HG02884 (cell line): ENCODE measurements at regions not wholly inside any gene's neighbourhood (a gene's known extent, or its start where the extent isn't known, plus 50 kb on each side); places are given as distances from the start of the nearest gene placed in this dataset.

Experiments
- ATAC-seq: cut with Tn5 transposase; IDR thresholded peaks from one replicate; pipeline ENCODE4 v1.9.1; 2021; ENCODE audit warnings: mild to moderate bottlenecking, moderate library complexity; ENCODE audit not compliant: unreplicated experiment

DNA sequence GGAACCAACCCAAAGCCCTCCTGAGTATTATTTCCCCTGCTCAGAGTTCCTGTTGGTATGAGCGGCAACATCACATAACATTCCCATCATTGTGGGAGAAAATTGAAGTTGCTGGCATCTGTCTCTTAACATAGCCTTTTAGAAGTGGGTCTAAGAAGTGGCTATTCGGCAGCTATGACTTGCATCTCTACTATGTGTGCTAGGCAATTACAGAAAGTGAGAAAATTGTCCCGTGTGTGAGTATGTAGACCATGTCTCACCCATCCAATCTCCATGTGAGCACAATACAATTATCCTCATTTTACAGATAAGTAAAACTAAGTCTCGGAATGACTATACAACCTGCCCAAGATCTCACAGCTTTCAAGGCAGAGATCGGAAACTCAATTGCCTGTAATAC lies 239.4 kb upstream of the ZNF462 start:
- no peak for ATAC-seq

DNA sequence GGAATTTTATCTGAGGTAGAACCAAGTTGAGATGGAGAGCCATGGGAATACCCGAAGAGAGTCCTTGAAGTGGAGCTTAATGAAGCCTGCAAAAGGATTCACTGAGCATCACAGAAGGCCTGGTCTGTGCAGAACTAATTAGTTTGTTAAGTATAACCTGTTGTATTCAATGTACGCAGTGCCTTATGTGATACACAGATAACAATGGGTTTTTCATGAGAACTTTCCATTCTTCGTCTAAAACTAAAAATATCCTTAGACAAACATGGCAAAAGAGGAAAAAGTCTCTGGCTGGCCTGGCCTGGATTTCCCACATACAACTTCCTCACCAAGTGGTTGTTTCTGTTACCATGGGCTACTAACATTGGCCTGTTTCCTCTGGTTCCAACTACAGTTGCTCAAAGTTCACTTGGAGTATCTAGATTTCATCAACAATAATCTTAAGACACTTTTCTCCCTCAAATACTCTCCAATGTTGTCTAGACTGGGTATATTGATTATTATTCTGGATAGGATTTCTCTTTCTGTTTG lies 237.6 kb upstream of the ZNF462 start:
- no peak for ATAC-seq

DNA sequence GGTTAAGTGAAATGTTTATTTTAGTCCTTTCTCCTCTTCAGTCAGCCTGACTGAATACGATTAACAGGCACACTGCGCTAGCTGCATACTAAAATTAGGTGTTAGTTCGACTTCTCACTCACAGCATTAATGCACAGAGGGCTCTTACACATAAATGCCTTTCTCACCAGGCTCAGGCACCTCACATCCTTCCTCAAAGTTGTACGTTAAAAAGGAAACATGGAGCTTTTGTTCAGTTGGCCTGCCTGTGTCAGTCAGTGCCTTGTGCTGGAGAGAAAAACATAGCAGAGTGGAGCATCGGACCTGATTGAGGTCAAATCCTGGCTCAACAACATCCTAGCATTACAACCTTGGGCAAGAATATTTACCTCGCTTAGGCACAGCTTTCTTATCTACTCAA lies 236.0 kb upstream of the ZNF462 start:
- no peak for ATAC-seq

DNA sequence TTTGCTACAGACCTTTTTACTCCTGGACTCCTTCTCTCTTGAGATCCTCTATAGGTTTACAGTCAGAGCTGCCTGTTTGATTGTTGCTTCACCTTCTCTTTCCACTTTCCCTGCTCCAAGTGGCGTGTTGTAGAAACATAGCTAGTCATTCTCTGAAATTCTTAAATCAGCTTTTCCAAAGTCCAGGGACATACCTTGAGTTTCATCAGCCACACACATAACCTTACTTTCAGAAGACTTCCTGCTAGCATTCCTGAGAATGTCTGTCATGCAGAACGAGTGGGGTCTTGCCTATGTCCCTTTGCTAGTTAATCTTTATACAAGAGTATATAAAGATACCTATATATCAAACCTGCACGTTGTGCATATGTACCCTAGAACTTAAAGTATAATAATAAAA lies 230.3 kb upstream of the ZNF462 start:
- no peak for ATAC-seq

DNA sequence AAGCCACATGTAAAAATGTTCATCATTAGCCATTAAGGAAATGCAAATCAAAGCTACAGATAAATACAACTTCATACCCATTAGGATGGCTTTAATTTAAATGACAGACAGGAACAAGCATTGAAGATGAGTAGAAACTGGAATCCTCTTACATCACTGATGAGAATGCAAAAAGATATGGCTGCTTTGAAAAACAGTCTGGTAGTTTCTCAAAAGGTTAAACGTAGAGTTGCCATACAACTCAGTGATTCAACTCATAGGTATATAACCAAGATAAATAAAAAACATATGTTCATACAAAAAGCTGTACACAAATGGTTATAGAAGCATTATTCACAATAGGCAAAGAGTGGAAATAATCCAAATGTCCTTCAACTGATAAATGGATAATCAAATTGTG lies 228.8 kb upstream of the ZNF462 start:
- no peak for ATAC-seq

DNA sequence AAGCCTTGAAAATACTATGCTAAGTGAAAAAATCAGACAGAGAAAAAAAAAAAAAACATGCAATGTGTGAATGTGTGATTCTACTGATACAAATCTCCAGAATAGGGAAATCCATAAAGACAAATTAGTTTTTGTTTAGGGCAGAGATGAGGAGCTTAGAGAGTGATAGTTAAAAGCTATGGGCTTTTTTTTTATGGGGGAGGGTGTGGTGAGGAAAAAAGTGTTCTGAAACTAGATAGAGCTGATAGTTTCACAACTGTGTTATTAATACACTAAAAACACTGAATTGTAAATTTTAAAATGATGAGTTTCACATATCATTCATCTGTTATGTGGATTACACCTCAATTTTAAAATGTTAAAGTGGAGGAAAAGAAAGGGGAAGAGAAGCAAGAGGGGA lies 228.3 kb upstream of the ZNF462 start:
- no peak for ATAC-seq

DNA sequence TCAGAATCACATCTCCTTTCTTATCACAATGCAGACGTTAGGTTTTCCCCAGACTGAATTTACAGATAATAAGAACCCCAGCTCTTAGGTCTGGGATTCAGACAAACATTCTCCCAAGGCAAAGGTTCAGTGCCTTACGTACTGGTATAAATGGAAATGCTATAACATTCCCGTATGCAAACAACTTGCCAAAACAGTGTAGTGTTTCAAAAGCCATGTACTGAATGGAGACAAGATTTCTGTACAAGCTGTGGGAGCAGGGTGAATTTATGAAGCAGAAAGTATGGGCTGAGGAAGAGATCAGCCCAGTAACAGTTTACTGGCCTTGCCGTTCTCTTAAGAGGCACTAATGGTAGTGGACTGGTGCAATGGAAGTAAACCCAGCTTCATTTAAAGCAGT lies 225.5 kb upstream of the ZNF462 start:
- no peak for ATAC-seq

DNA sequence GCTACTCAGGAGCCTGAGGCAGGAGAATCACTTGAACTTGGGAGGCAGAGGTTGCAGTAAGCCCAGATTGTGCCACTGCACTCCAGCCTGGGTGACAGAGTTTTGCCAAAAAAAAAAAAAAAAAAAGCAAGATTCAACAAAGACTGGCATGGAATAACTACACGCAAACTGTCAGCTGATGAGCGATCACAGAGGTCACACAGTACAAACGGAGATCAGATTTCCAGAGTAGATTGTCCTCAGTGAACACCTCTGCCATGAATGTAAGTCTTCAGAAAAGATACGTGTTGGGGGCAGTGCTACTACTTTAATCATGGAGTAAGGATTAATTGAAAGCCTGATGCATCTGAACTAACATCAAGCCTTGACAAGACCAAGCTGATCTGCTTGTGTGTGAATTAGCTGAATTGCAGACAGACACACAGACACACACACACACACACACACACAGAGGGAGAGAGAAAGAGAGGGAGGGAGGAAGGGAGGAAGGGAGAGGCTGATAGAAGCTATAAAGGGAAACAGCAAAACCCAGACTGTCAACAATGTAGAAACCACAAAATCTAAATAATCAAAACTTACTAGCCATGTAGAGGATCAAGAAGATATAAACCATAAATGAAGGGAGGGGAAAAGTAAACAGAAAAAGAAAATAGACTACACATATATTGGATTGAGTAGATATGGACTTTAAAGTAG lies 222.9 kb upstream of the ZNF462 start:
- ATAC-seq = no peak

DNA sequence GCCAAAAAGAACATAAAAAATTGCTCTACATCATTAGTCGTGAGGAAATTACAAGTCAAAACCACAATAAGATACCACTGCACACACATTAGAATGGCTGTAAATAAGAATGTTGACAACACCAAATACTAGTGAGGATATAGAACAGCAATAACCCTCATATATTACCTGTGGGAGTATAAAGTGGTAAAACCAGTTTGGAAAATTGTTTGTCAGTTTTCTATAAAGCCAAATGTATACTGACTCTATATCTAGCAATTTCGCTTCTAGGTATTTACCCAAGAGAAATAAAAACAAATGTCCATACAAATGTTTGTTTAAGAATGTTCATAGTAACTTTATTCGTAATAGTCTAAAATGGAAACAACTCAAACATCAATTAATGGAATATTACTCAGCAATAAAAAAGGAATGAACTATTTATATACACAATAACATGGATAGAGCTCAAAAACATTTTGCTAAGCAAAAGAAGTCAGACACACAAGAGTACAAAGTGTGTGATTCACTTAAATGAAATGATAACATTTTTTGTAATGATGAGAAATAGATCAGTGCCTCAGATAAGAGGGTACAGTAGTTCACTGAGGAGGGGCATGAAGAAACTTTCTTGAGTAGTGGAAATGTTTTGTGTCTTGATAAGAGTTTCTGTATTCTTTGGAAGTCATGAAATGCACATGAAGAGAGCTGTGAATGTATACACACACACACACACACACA lies 219.6 kb upstream of the ZNF462 start:
- ATAC-seq = no peak

DNA sequence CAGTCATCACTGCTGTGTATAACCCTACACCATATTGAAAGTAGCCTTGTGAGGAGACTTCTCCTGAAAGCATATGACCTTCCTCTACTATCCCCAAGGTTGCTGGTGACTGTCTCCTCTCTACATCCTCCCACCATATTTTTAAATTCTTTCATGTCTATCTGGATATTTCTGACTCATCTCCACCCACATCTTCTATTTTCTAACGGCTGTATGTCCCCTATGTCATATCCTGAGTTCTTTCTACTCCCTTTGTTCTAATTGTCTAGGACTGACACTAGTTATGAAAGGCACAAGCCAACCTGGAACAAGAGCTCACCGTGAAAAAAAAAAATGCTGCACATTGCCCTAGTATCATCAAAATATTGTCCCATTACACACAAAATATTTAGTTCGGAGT lies 218.3 kb upstream of the ZNF462 start:
- no peak for ATAC-seq

DNA sequence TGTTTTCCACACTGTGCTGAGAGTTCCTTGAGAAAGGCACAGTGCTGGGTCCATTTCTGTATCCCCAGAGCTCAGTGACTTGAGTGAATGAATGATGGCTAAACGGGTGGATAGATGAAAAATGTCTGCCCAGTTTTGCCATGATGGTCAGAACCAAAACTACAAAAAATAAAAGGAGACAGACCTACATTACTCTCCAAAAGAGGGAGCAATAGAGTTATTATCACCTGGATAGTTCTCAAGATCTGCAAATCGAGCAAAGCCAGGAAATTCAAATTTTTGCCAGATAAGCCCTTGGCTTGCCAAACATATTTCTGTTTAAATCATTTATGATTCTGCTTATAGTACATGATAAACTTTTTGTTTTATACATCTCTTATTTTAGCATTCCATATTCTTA lies 214.2 kb upstream of the ZNF462 start:
- no peak for ATAC-seq

DNA sequence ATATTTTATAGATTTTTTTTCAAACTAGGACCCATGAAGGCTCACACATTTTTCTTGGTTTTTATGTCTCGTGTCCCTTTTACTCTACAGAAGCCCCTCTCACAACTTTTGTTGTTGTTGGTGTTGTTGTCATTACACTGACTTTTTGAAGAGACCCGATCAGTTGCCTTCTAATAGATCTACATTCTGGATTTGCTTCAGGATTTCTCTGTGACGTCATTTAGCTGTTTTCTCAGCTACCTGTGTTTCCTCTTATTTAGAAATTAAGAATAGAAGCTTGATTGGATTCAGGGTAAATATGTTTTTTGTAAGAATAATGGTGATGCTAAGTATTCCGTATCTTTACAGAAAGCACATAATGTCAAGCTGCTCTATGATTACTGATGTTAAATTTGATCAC lies 213.3 kb upstream of the ZNF462 start:
- no peak for ATAC-seq

DNA sequence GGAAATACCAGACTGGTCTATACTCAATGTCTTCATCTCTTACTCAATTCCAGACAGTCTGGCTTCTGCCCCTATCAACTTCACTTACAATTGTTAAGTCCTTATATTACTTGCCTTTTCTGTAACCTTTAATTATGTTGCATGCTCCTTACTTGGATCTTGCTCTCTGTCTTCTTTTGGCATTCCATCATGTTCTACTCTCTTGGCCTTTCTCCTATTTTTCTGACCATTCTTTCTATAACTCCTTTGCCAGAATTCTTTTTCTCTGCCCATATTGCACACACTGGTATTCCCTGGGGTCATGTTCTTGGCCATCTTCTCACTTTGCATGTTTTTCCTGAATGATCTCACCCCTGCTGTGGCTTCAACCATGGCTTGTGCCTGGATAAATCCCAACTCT lies 209.8 kb upstream of the ZNF462 start:
- no peak for ATAC-seq

DNA sequence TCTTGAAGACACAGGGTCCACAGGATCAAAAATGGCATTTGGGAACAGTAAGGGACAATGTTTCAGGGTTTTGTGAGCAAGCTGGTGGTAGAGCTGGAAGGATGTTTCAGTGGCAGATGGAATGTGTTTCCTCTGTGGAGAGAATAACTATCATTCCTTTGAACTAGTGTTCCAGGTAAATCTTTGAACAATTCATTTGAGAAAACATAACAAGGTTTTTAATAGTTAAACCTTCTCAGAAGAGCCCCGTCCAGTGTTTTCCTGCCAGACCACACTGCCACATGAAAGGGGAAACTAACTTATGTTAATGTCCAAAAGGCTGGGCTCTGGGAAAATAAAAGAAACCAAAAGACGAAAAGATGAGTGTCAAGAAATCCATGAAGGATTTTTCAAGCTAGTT lies 207.0 kb upstream of the ZNF462 start:
- no peak for ATAC-seq

DNA sequence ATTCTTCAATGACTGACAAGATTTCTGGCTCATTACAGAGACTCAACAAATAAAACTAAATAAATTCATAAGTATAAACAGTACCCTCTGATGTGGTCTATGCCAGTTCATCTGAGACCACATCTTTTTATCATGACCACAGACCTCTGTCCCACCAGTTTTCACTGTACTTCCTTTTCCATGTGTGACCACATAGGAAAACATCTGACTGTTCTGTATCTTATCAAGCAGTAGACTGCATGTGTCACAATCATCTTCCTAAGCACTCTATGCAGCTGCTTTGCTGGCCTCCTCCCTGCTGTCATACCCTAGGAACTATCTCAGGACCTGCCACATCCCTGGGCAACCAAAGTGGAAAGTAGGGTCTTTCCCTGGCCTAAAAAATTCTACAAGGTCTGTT lies 205.0 kb upstream of the ZNF462 start:
- ATAC-seq = no peak

DNA sequence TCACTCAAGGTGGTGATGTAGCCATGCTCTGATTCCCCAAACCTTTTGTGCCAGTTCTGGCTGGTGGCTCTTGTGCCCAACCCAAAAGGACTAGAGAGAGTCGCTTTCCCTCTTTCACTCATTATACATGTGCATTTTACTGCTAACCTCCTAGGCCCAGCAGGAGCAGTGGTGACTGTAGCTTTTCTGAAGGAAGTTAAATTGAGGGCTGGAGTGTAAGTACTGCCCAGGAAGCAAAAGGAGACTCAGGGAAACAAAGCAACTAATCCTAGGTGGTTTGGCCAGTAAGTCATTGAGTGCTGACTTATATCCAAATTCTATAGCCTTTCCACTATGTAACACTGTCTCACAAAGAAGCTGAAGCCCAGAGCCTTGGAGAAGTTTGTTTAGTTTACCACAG lies 194.4 kb upstream of the ZNF462 start:
- ATAC-seq = no peak

DNA sequence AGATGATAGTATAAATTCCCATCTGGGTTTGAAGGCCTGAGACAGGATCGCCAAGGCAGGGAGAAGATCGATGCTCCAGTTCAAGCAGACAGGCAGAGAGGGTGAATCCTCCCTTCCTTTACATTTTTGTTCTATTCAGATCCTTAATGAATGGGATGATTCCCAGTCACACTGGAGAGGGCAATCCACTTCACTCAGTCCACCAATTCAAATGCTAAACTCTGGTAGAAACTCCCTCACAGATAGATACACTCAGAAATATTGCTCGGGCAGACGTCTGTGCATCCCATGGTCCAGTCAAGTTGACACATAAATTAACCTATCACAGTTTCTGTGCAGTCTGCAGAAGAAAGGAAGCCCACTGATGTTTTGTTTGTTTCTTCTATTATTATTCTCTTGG lies 193.1 kb upstream of the ZNF462 start:
- no peak for ATAC-seq

DNA sequence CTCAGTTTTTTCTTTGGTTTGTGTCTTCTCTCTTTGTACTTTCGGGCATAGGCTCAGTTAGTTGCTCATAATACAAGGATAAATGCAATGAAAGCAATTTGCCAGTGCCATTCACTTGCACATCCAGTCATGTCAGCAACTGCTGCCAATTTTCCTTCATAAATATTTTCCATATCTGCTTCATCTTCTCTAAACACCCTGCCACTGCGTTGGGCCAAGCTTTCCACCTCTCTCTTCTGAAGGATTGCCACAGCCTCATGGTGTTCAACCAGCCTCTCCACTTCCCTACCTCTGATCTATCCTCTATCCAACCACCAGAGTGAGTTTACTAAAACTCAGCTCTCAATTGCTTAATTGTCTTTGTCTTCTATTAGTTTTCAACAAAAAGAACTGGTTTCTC lies 192.5 kb upstream of the ZNF462 start:
- no peak for ATAC-seq

DNA sequence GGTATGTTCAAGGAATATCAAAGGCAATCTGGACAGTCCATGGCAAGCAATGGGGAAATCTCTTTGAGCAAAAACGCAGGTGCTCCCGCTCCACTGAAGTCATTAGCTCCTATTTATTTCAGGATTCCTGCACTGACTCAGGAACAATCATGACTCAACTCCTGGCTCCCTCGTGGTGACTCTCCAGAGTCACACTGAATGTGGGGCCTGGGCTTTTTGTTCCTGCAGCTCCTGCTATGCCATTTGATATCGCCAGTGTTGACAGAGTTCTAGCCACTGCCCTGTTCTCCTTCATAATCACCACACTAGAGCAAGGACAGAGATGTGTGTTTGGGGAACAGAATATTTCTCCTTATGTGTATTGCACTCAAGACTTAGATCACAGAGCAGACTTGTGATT lies 187.2 kb upstream of the ZNF462 start:
- no peak for ATAC-seq

DNA sequence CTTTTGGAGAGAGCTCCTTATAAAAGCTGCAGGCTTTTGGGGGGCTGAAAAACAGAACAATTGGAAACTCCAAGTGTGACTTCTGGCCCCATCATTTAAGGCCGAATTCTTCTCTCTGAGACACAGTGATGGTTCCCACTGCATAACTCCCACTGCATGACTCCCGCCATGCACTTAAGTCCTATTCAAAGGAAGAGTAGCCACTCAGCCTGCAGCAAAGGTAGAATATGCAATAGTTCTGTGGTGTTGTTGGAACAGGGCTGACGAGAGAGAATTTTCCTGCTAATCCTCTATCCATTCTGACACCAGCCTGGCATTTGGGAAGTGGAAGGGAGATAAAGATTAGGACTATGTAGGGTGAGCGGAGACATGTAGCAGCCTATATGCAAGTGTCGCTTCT lies 185.6 kb upstream of the ZNF462 start:
- ATAC-seq = no peak

DNA sequence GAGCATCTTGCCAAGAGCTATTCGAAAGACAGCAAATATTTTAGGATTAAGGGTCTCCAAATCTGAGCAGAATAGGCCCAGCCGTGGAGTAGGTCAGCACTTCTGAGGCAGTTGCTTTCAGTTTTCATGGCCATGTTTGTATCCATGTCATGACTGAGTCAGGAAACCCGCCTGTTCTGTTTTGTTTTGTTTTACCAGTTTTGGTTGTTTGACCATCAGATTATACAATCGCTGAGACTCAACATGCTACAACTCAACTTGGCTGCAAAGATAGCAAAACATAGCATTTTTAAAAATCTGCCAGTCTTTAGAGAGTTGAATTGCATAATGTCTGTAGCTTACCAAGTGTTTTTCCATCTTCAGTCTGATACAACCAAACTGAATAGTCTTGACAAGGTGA lies 185.1 kb upstream of the ZNF462 start:
- ATAC-seq = no peak

DNA sequence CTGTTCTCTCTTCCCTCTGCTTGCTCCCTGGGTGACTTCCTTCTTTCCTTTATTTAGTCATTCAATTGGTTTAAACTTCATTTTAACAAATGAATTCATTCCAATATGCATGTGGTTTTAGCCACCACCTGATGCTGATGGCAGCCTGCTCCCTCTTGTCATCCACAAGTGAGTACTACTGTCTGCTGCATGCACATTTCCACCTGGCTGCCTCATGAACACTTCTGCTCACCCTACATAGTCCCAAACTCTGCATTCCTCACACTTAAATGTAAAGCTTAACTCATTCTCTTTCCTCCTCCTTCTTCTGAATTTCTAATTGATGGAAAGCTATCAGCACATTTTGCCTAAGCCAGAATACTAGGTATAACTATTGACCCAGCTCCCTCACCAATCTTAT lies 184.7 kb upstream of the ZNF462 start:
- ATAC-seq = no peak

DNA sequence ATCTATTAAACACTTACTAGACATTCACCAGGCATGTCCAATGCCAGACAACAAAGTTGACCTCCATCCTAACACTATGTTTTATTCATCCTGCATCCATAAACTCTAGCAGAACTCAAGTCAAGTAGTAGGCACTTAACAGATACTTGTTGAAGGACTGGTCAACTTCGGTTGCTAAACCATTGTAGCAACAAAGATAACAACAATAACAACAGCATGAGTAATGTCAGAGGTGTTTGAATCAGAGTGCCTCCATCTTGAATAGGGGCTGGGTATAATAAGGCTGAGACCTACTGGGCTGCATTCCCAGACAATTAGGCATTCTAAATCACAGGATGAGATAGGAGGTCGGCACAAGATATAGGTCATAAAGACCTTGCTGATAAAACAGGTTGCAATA lies 180.5 kb upstream of the ZNF462 start:
- no peak for ATAC-seq
